Heart left ventricle (tissue), 16 donors: ENCODE measurements at regions not wholly inside any gene's neighbourhood (a gene's known extent, or its start where the extent isn't known, plus 50 kb on each side); places are given as distances from the start of the nearest gene placed in this dataset.

Experiments used
- ATAC-seq, 4 donors: fragments of 200-7000 bp; cut with Tn5 transposase; one replicate each; pipeline ENCODE4 v1.9.1; 2020 to 2022; ENCODE audit warnings: moderate library complexity in 4 of 4, mild to moderate bottlenecking in 3 of 4, moderate number of reproducible peaks in 1 of 4
- DNase-seq, 5 donors: peaks; one replicate each; pipeline ENCODE4 v3.0.0-alpha.2; 2020
- H3K27ac ChIP-seq, 12 donors: fragments of 200-600 bp; sonication (generic) in 4 of 12; one replicate each; pipeline versions ENCODE4 v1.5.0 to v1.8.0; 2016 to 2022; ENCODE audit warnings: mild to moderate bottlenecking in 2 of 12
- H3K27me3 ChIP-seq, 9 donors: fragments of 200-600 bp; sonication (generic) in 2 of 9; one replicate each; pipeline versions ENCODE4 v1.5.1 to v1.8.0; 2016 to 2022; ENCODE audit warnings: mild to moderate bottlenecking in 3 of 9
- H3K36me3 ChIP-seq, 9 donors: fragments of 200-600 bp; sonication (generic) in 2 of 9; one replicate each; pipeline versions ENCODE4 v1.5.0 to v1.8.0; 2018 to 2022; ENCODE audit warnings: mild to moderate bottlenecking in 2 of 9
- H3K4me1 ChIP-seq, 12 donors: fragments of 200-600 bp; sonication (generic) in 4 of 12; one replicate each; pipeline versions ENCODE4 v1.5.0 to v1.8.0; 2016 to 2022; ENCODE audit warnings: mild to moderate bottlenecking in 3 of 12
- H3K4me3 ChIP-seq, 12 donors: fragments of 200-600 bp; sonication (generic) in 4 of 12; one replicate each; pipeline versions ENCODE4 v1.5.0 to v1.8.0; 2017 to 2022; ENCODE audit warnings: mild to moderate bottlenecking in 9 of 12, moderate library complexity in 4 of 12
- H3K9me3 ChIP-seq, 12 donors: fragments of 200-600 bp; sonication (generic) in 4 of 12; one replicate each; pipeline versions ENCODE4 v1.5.0 to v1.8.0; 2016 to 2022; ENCODE audit warnings: mild to moderate bottlenecking in 1 of 12
- POLR2A ChIP-seq, 2 donors: fragments of 450-650 bp; IDR thresholded peaks; one replicate each; pipeline ENCODE4 v1.6.1; 2017; ENCODE audit warnings: antibody characterized with exemption in 2 of 2, mild to moderate bottlenecking in 2 of 2, moderate library complexity in 2 of 2
- WGBS, 4 donors: extraction: QIAGEN DNeasy Blood & Tissue Kit in 2 of 4; methylation state at CpG; one replicate each; pipeline versions ENCODE4 v1.1.5 to v1.1.7; 2013 to 2018; 5-methylcytosine and 5-hydroxymethylcytosine counted together
- intact Hi-C, 10 donors: fragments of 100-400 bp; cut with DNase I; formaldehyde crosslinking; loops; one replicate each; pipeline versions ENCODE4 v1.11.1 to v1.14.2; 2022
- TF ChIP-seq, protein P1 (sequence below), 12 donors: fragments of 200-600 bp; sonication (generic) in 4 of 12; IDR thresholded peaks; one replicate each; pipeline versions ENCODE4 v1.5.0 to v1.8.0; 2018 to 2022; ENCODE audit warnings: antibody characterized with exemption in 12 of 12, mild to moderate bottlenecking in 5 of 12
- donor health status: ischemic (EF 13 %, LVEDD 7.1; RV severe dilation, severe dysfunction).
- donor health status: healthy with polysubstance abuse.
- donor health status: DM: no; HTN: yes; CAD: no.
- donor health status: DM: no; HTN: no; CAD: no.
- donor health status: ischemic (EF 25% LVEDD 6.9; RV normal size, moderate dysfunction).
- donor health status: ischemic (EF 25% LVEDD 5.7; RV mildly dilated, moderate dysfunction).
- donor health status: healthy.
- donor health status: DM: yes; HTN: yes; CAD: no.
- donor health status: ischemic (EF 35%, LVEDD 5.7; RV mildly dilated, moderate dysfunction).
- donor health status: nonischemic (EF 11% LVEDD 7.7; RV severe dilation, severe dysfunction).
- donor health status: DM: yes; HTN: yes; CAD: no.
- donor health status: PGD.
- donor health status: ischemic (EF 29% LVEDD 5.4; RV normal size, mild dysfunction).
- donor health status: nonischemic (EF 23%, LVEDD 6.1; RV moderate dilation, normal function).

GRCh38 chr1:175894581-175894980 is 151.2 kb upstream of the TNR start:
- intact Hi-C loops: no loop called here
- Histone ChIP-seq H3K36me3 (no peaks in the 10 kb centered on the region), H3K27me3 (no peaks in the 10 kb centered on the region), H3K4me1 (no peaks in the 10 kb centered on the region), H3K4me3 (no peak overlapping the region), H3K27ac (no peak overlapping the region), H3K9me3 (peaks cover 0 to 4% (median 0%) of the 10 kb centered on the region in 12 donors)
- no peak for TF ChIP-seq POLR2A (IDR thresholded peaks at IDR 0.05)
- TF ChIP-seq, protein P1, sequence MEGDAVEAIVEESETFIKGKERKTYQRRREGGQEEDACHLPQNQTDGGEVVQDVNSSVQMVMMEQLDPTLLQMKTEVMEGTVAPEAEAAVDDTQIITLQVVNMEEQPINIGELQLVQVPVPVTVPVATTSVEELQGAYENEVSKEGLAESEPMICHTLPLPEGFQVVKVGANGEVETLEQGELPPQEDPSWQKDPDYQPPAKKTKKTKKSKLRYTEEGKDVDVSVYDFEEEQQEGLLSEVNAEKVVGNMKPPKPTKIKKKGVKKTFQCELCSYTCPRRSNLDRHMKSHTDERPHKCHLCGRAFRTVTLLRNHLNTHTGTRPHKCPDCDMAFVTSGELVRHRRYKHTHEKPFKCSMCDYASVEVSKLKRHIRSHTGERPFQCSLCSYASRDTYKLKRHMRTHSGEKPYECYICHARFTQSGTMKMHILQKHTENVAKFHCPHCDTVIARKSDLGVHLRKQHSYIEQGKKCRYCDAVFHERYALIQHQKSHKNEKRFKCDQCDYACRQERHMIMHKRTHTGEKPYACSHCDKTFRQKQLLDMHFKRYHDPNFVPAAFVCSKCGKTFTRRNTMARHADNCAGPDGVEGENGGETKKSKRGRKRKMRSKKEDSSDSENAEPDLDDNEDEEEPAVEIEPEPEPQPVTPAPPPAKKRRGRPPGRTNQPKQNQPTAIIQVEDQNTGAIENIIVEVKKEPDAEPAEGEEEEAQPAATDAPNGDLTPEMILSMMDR (IDR thresholded peaks at IDR 0.05): no peak
- 89 to 100% (median 92%) methylated on average over 1 of the region's 1 CpG for WGBS, 4 donors
- no peak for ATAC-seq
- no peak for DNase-seq

DNA sequence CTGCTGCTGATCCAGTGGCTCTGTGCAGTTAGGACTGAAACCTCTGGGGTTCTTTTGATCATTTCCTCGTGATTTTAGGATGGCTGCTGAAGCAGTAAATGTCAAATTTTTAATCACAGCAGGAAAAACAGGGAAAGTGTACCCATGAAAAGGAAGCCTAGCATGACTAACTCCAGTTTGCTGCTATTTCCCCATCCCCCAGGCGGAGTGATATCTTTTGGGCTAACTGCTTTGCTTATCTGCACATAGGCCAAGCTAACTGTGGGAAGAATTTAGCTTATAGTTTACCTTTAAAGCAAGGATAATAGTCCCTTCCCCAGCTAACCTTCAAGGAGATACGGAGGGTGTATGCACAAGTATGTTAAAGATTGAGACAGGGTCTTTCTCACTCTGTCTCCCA is 149.8 kb upstream of the TNR start:
- Histone ChIP-seq H3K36me3 (no peaks in the 10 kb centered on the region), H3K27ac (no peak overlapping the region), H3K4me3 (no peak overlapping the region), H3K9me3 (peaks cover 0 to 4% (median 0%) of the 10 kb centered on the region in 12 donors), H3K4me1 (no peaks in the 10 kb centered on the region), H3K27me3 (no peaks in the 10 kb centered on the region)
- 57 to 68% (median 64%) methylated on average over 3 of the region's 3 CpGs for WGBS, 4 donors
- intact Hi-C loops: no loop called here
- DNase-seq: no peak
- TF ChIP-seq, protein P1 (IDR thresholded peaks at IDR 0.05): no peak
- TF ChIP-seq POLR2A (IDR thresholded peaks at IDR 0.05): no peak
- ATAC-seq: no peak

- Histone ChIP-seq H3K4me1 (no peaks in the 10 kb centered on the region), H3K4me3 (no peak overlapping the region), H3K27me3 (no peaks in the 10 kb centered on the region), H3K27ac (no peak overlapping the region), H3K9me3 (peaks cover 0 to 4% (median 0%) of the 10 kb centered on the region in 12 donors), H3K36me3 (no peaks in the 10 kb centered on the region)
- intact Hi-C loops: no loop called here
- ATAC-seq (no peak), DNase-seq (no peak)
- TF ChIP-seq, protein P1 (IDR thresholded peaks at IDR 0.05): no peak
- TF ChIP-seq POLR2A (IDR thresholded peaks at IDR 0.05): no peak
- WGBS, 4 donors: 67 to 74% (median 70%) methylated on average over 5 of the region's 5 CpGs
Measured at GRCh38 chr1:175892686-175893085, 149.3 kb upstream of the TNR start.

DNA sequence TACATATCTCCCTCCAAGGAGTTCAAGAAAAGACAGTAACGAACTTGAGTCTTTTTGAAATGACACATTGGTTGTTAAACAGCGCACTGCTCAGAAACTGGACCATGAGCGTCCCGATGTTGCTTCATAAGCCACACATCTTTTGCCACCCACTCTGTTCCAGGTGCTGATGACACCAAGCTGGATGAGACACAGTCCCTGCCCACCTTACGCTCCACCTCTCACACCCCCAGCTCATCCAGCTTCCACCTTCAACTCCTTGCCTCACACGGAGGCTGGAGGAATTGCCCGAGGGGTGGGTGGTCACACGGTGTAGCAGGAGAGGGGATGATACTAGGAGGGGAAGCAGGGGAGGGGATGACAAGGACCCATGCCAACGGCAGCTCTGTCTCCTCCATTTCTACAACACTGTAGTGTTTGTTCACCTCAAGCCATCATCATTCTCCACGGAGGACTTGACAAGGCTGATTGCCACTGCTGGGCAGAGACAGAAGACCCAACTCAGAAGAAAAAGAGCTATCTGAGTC is 148.5 kb upstream of the TNR start:
- WGBS, 4 donors: 75 to 79% (median 78%) methylated on average over 10 of the region's 10 CpGs
- no peaks in the 10 kb centered on the region for H3K36me3 ChIP-seq
- intact Hi-C loops: no loop called here
- no peak for TF ChIP-seq POLR2A (IDR thresholded peaks at IDR 0.05)
- TF ChIP-seq, protein P1 (IDR thresholded peaks at IDR 0.05): no peak
- DNase-seq (no peak), ATAC-seq (no peak)
- no peaks in the 10 kb centered on the region for H3K27me3 ChIP-seq
- no peak overlapping the region for H3K27ac ChIP-seq
- H3K4me3 ChIP-seq: no peak overlapping the region
- H3K4me1 ChIP-seq: no peaks in the 10 kb centered on the region
- H3K9me3 ChIP-seq: peaks cover 0 to 4% (median 0%) of the 10 kb centered on the region in 12 donors
